Osteoblast (primary cell): ENCODE measurements at regions not wholly inside any gene's neighbourhood (a gene's known extent, or its start where the extent isn't known, plus 50 kb on each side); places are given as distances from the start of the nearest gene placed in this dataset.

Experiments used
- DNase-seq: peaks from one replicate; pipeline ENCODE4 v3.0.0; 2011; ENCODE audit warnings: low spot score, mixed read lengths; ENCODE audit not compliant: insufficient read length; ENCODE audit errors: missing footprints
- H2AFZ ChIP-seq: 2 replicates; pipeline ENCODE4 v1.6.0; 2011; ENCODE audit warnings: mild to moderate bottlenecking, low read length
- H3K27ac ChIP-seq: 2 replicates; pipeline ENCODE4 v1.5.1; 2011; ENCODE audit warnings: mild to moderate bottlenecking, low read depth, low read length, moderate library complexity
- H3K27me3 ChIP-seq: 2 replicates; pipeline ENCODE4 v1.6.0; 2012; ENCODE audit warnings: mild to moderate bottlenecking, control low read depth, inconsistent platforms, low read length, moderate library complexity; ENCODE audit not compliant: insufficient read depth
- H3K36me3 ChIP-seq: 2 replicates; pipeline ENCODE4 v1.5.1; 2011; ENCODE audit warnings: mild to moderate bottlenecking, low read length, control low read depth, moderate library complexity; ENCODE audit not compliant: insufficient read depth
- H3K4me1 ChIP-seq: 2 replicates; pipeline ENCODE4 v1.5.1; 2011; ENCODE audit warnings: mild to moderate bottlenecking, low read length, control low read depth, moderate library complexity; ENCODE audit not compliant: insufficient read depth
- H3K4me2 ChIP-seq: 2 replicates; pipeline ENCODE4 v1.6.0; 2011; ENCODE audit warnings: mild to moderate bottlenecking, low read length; ENCODE audit not compliant: insufficient read depth
- H3K4me3 ChIP-seq: fragments of 200-600 bp; sonication (generic); 3 replicates; pipeline ENCODE4 v1.5.1; 2012; ENCODE audit warnings: mild to moderate bottlenecking, low read length, inconsistent platforms; ENCODE audit not compliant: insufficient read depth
- H3K79me2 ChIP-seq: 2 replicates; pipeline ENCODE4 v1.6.0; 2012; ENCODE audit warnings: mild to moderate bottlenecking, low read length, control low read depth, inconsistent platforms; ENCODE audit not compliant: insufficient read depth
- H3K9me3 ChIP-seq: 2 replicates; pipeline ENCODE4 v1.5.1; 2011; ENCODE audit warnings: low read depth, low read length, control low read depth
- H4K20me1 ChIP-seq: 2 replicates; pipeline ENCODE4 v1.6.0; 2012; ENCODE audit warnings: mild to moderate bottlenecking, low read length, control low read depth; ENCODE audit not compliant: insufficient read depth
- TF ChIP-seq, protein P1 (sequence below): IDR thresholded peaks from 2 replicates; pipeline ENCODE4 v1.5.1; 2011; ENCODE audit warnings: mild to moderate bottlenecking, low read depth, low read length, moderate library complexity; ENCODE audit errors: extremely low read depth

DNA sequence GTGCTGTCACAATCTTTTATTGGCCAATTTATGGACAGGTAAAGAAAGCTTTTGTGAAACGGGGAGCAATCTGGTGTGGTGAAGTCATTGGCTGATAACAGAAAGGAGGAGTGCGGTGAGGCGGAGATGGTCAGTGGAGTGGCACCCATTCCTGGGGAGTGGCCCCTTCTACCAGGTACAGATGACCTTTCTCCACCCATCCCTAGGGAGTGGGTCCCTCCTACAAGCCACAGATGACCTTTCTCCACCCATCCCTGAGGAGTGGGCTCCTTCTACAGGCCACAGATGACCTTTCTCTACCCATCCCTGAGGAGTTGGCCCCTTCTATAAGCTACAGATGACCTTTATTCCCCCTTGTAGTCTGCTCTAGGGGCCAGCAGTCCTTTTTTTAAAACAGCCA, 267.6 kb upstream of the IRX2 start:
- Histone ChIP-seq H3K4me1 (no peaks in the 10 kb centered on the region), H3K9me3 (peaks cover 3% of the 10 kb centered on the region), H3K27me3 (no peaks in the 10 kb centered on the region), H3K79me2 (no peaks in the 10 kb centered on the region), H3K36me3 (no peaks in the 10 kb centered on the region), H3K4me3 (no peak overlapping the region), H2AFZ (no peak overlapping the region), H3K4me2 (no peak overlapping the region), H3K27ac (no peak overlapping the region), H4K20me1 (no peaks in the 10 kb centered on the region)
- TF ChIP-seq, protein P1, sequence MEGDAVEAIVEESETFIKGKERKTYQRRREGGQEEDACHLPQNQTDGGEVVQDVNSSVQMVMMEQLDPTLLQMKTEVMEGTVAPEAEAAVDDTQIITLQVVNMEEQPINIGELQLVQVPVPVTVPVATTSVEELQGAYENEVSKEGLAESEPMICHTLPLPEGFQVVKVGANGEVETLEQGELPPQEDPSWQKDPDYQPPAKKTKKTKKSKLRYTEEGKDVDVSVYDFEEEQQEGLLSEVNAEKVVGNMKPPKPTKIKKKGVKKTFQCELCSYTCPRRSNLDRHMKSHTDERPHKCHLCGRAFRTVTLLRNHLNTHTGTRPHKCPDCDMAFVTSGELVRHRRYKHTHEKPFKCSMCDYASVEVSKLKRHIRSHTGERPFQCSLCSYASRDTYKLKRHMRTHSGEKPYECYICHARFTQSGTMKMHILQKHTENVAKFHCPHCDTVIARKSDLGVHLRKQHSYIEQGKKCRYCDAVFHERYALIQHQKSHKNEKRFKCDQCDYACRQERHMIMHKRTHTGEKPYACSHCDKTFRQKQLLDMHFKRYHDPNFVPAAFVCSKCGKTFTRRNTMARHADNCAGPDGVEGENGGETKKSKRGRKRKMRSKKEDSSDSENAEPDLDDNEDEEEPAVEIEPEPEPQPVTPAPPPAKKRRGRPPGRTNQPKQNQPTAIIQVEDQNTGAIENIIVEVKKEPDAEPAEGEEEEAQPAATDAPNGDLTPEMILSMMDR, result no peak
- DNase-seq, result no peak

- Histone ChIP-seq H3K27ac (no peak overlapping the region), H4K20me1 (no peaks in the 10 kb centered on the region), H3K36me3 (no peaks in the 10 kb centered on the region), H3K4me1 (no peaks in the 10 kb centered on the region), H3K27me3 (no peaks in the 10 kb centered on the region), H3K9me3 (peaks cover 2% of the 10 kb centered on the region), H3K4me3 (no peak overlapping the region), H3K4me2 (no peak overlapping the region), H2AFZ (no peak overlapping the region), H3K79me2 (no peaks in the 10 kb centered on the region)
- TF ChIP-seq, protein P1, result no peak
- DNase-seq, result no peak
Observed at GRCh38 chr5:3011764-3012017, 260.2 kb upstream of the IRX2 start.

- H3K27ac ChIP-seq, result no peak overlapping the region
- H3K36me3 ChIP-seq, result no peaks in the 10 kb centered on the region
- H2AFZ ChIP-seq, result no peak overlapping the region
- no peak overlapping the region for H3K4me2 ChIP-seq
- H3K27me3 ChIP-seq, result no peaks in the 10 kb centered on the region
- peaks cover 2% of the 10 kb centered on the region for H3K9me3 ChIP-seq
- no peaks in the 10 kb centered on the region for H3K79me2 ChIP-seq
- TF ChIP-seq, protein P1, result no peak
- H3K4me1 ChIP-seq, result no peaks in the 10 kb centered on the region
- no peak overlapping the region for H3K4me3 ChIP-seq
- no peak for DNase-seq
- H4K20me1 ChIP-seq, result no peaks in the 10 kb centered on the region
Observed at GRCh38 chr5:3010953-3011763, 259.7 kb upstream of the IRX2 start.

GRCh38 chr5:3010301-3010952, 258.9 kb upstream of the IRX2 start:
- Histone ChIP-seq H3K27me3 (no peaks in the 10 kb centered on the region), H3K4me2 (no peak overlapping the region), H4K20me1 (no peaks in the 10 kb centered on the region), H3K36me3 (no peaks in the 10 kb centered on the region), H3K9me3 (peaks cover 2% of the 10 kb centered on the region), H3K27ac (no peak overlapping the region), H2AFZ (no peak overlapping the region), H3K79me2 (no peaks in the 10 kb centered on the region), H3K4me3 (no peak overlapping the region), H3K4me1 (no peaks in the 10 kb centered on the region)
- TF ChIP-seq, protein P1, result no peak
- DNase-seq, result no peak
